Erythroblast (primary cell): ENCODE measurements at regions not wholly inside any gene's neighbourhood (a gene's known extent, or its start where the extent isn't known, plus 50 kb on each side); places are given as distances from the start of the nearest gene placed in this dataset.
"Not testable (repeated sequence)": the region's sequence is repeated elsewhere in the genome, so short reads cannot be mapped to it uniquely, and the experiment has no call there.

ENCODE experiments used
- DNase-seq, 2 experiments: peaks; one replicate each; lab custom pipeline; 2025; lab: John Stamatoyannopoulos, UW
- GATA1 ChIP-seq: IDR thresholded peaks from 2 replicates; pipeline ENCODE4 v1.6.1; 2011; ENCODE audit warnings: low read depth, mild to moderate bottlenecking, control low read depth, low read length, moderate library complexity
- POLR2A ChIP-seq: IDR thresholded peaks from 2 replicates; pipeline ENCODE4 v1.6.1; 2011; ENCODE audit warnings: mild to moderate bottlenecking, low read length

GRCh38 chrX:25503826-25504225 lies 488.1 kb upstream of the ARX start:
- no peak for TF ChIP-seq GATA1
- TF ChIP-seq POLR2A = no peak
- no peak for DNase-seq

- no peak for DNase-seq
- TF ChIP-seq GATA1 (no peak), POLR2A (no peak)
Observed at GRCh38 chrX:25507801-25508200, 492.0 kb upstream of the ARX start.

- DNase-seq = no peak
- no peak for TF ChIP-seq POLR2A
Observed at GRCh38 chrX:25519258-25519657, 503.5 kb upstream of the ARX start.

- DNase-seq = not testable (repeated sequence)
Observed at GRCh38 chrX:25522443-25523010, 506.8 kb upstream of the ARX start.

- no peak for TF ChIP-seq POLR2A
- TF ChIP-seq GATA1 = no peak
- peak; percentile 0 to 12 for DNase-seq
Observed at GRCh38 chrX:25523574-25524540, 508.1 kb upstream of the ARX start.

- TF ChIP-seq POLR2A (no peak), GATA1 (no peak)
- no peak for DNase-seq
Observed at GRCh38 chrX:25527156-25527555, 511.4 kb upstream of the ARX start.

GRCh38 chrX:25527596-25527995 lies 511.8 kb upstream of the ARX start:
- no peak for DNase-seq
- TF ChIP-seq GATA1 (no peak), POLR2A (no peak)

GRCh38 chrX:25531096-25531495 lies 515.3 kb upstream of the ARX start:
- TF ChIP-seq GATA1 (no peak), POLR2A (no peak)
- no peak for DNase-seq

- TF ChIP-seq GATA1 (no peak), POLR2A (no peak)
- DNase-seq = no peak
Observed at GRCh38 chrX:25534091-25534490, 518.3 kb upstream of the ARX start.

GRCh38 chrX:25536307-25536970 lies 520.7 kb upstream of the ARX start:
- TF ChIP-seq POLR2A = no peak
- no peak for TF ChIP-seq GATA1
- no peak for DNase-seq

GRCh38 chrX:25537699-25538098 lies 521.9 kb upstream of the ARX start:
- no peak for DNase-seq
- TF ChIP-seq POLR2A (no peak), GATA1 (no peak)

- TF ChIP-seq GATA1 (no peak), POLR2A (no peak)
- DNase-seq = no peak
Observed at GRCh38 chrX:25544641-25545040, 528.9 kb upstream of the ARX start.

- no peak for TF ChIP-seq GATA1
- TF ChIP-seq POLR2A = no peak
Observed at GRCh38 chrX:25548811-25549210, 533.0 kb upstream of the ARX start.

GRCh38 chrX:25555521-25555920 lies 539.8 kb upstream of the ARX start:
- TF ChIP-seq GATA1 (no peak), POLR2A (no peak)
- DNase-seq = no peak

More at GRCh38 chrX:25548811-25549210, 533.0 kb upstream of the ARX start:
- DNase-seq = no peak
